ENCODE measurements at regions not wholly inside any gene's neighbourhood (a gene's known extent, or its start where the extent isn't known, plus 50 kb on each side); places are given as distances from the start of the nearest gene placed in this dataset.

DNA sequence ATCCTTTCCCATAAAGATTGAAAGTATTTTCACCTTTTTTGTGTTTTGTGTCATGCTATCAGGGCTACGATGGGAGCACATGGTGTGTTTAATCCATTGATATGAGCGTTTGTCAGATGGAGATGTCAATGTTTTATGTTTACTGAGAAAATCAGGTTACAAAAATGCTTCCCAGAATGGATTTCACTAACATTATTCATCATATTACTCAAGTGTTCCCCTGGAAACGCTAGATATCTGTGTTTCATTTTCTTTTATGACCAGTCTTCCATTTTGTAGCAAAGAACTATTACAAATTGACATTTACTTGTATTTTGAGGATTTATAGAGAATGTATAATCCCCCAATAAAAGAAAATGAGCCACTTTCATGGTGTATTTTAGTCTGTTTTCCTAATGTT, 293.5 kb upstream of the AKR1E2 start:
- POLR2A ChIA-PET: no interaction called here
- H3K36me3 ChIP-seq (ENCODE audit: control insufficient read depth in 2 of 2, insufficient read depth in 1 of 2, low read length in 2 of 2): no peaks in the 10 kb centered on the region

DNA sequence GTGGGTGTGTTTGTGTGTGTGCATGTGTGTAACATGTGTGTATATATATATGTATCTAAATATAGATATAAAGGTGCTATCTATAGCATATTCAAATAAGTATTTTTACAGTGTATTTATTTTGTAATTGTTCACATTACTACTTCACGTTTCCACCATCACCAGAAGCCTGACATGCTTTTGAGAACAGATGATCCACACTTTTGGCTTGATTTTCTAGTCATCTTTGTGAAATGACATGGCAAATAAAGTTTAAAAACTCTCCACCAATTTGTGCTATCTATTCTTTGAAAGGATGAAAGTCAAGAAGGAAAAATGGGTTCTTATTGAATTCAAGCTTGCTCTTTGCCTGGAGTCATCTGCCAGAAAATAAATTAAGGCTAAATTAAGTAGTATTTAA, 294.0 kb upstream of the AKR1E2 start:
- no peak for TF ChIP-seq ZNF132 (tag by site-specific recombination; IDR thresholded peaks at IDR 0.05; ENCODE audit: borderline replicate concordance)
- no peak for TF ChIP-seq ZNF350 (tag by site-specific recombination; IDR thresholded peaks at IDR 0.05)
- TF ChIP-seq, protein P1, sequence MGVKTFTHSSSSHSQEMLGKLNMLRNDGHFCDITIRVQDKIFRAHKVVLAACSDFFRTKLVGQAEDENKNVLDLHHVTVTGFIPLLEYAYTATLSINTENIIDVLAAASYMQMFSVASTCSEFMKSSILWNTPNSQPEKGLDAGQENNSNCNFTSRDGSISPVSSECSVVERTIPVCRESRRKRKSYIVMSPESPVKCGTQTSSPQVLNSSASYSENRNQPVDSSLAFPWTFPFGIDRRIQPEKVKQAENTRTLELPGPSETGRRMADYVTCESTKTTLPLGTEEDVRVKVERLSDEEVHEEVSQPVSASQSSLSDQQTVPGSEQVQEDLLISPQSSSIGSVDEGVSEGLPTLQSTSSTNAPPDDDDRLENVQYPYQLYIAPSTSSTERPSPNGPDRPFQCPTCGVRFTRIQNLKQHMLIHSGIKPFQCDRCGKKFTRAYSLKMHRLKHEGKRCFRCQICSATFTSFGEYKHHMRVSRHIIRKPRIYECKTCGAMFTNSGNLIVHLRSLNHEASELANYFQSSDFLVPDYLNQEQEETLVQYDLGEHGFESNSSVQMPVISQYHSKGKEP (tag by site-specific recombination; IDR thresholded peaks at IDR 0.05): no peak
- TF ChIP-seq ZNF514 (tag by site-specific recombination; IDR thresholded peaks at IDR 0.05): no peak
- TF ChIP-seq GLI4 (tag by site-specific recombination; IDR thresholded peaks at IDR 0.05): no peak
- TF ChIP-seq ZNF138 (tag by site-specific recombination; IDR thresholded peaks at IDR 0.05; ENCODE audit: borderline replicate concordance): no peak
- TF ChIP-seq, protein P2, sequence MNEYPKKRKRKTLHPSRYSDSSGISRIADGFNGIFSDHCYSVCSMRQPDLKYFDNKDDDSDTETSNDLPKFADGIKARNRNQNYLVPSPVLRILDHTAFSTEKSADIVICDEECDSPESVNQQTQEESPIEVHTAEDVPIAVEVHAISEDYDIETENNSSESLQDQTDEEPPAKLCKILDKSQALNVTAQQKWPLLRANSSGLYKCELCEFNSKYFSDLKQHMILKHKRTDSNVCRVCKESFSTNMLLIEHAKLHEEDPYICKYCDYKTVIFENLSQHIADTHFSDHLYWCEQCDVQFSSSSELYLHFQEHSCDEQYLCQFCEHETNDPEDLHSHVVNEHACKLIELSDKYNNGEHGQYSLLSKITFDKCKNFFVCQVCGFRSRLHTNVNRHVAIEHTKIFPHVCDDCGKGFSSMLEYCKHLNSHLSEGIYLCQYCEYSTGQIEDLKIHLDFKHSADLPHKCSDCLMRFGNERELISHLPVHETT (tag by site-specific recombination; IDR thresholded peaks at IDR 0.05): no peak
- no peak for TF ChIP-seq ZEB2 (tag by site-specific recombination; IDR thresholded peaks at IDR 0.05)
- no peak for TF ChIP-seq ZNF670 (tag by site-specific recombination; IDR thresholded peaks at IDR 0.05; ENCODE audit: low read depth)
- TF ChIP-seq SALL2 (tag by site-specific recombination; IDR thresholded peaks at IDR 0.05; ENCODE audit: borderline replicate concordance): no peak
- Histone ChIP-seq H3K4me1 (ENCODE audit: control insufficient read depth, insufficient read depth, low read length) (no peaks in the 10 kb centered on the region), H3K4me3 (ENCODE audit: low read depth, low read length) (no peak overlapping the region), H3K36me3 (ENCODE audit: control insufficient read depth in 2 of 2, insufficient read depth in 1 of 2, low read length in 2 of 2) (no peaks in the 10 kb centered on the region), H3K9me3 (ENCODE audit: control insufficient read depth, insufficient read depth, low read depth, low read length) (no peaks in the 10 kb centered on the region), H3K27ac (ENCODE audit: extremely low read depth, low read depth, low read length) (no peak overlapping the region)
- ChIA-PET POLR2A (no interaction called here), CTCF (interaction anchor here (0.6 kb wide), 1 partner anchor 125 kb away, joined by 4 read pairs; no protein-coding TSS in a partner anchor)

More for the DNA sequence above, 293.5 kb upstream of the AKR1E2 start:
- CTCF ChIA-PET: interaction anchor here (0.6 kb wide), 1 partner anchor 124 kb away, joined by 4 read pairs; no protein-coding TSS in a partner anchor
- H3K9me3 ChIP-seq (ENCODE audit: control insufficient read depth, insufficient read depth, low read depth, low read length): no peaks in the 10 kb centered on the region
- no peak overlapping the region for H3K4me3 ChIP-seq (ENCODE audit: low read depth, low read length)
- no peak overlapping the region for H3K27ac ChIP-seq (ENCODE audit: extremely low read depth, low read depth, low read length)
- no peaks in the 10 kb centered on the region for H3K4me1 ChIP-seq (ENCODE audit: control insufficient read depth, insufficient read depth, low read length)
- no peak for TF ChIP-seq ZNF132 (tag by site-specific recombination; IDR thresholded peaks at IDR 0.05; ENCODE audit: borderline replicate concordance)
- TF ChIP-seq ZNF19 (tag by site-specific recombination; IDR thresholded peaks at IDR 0.05; ENCODE audit: low read depth): no peak
- TF ChIP-seq ZNF747 (tag by site-specific recombination; IDR thresholded peaks at IDR 0.05): no peak
- TF ChIP-seq ZNF626 (tag by site-specific recombination; IDR thresholded peaks at IDR 0.05): no peak
- TF ChIP-seq PRDM1 (tag by site-specific recombination; IDR thresholded peaks at IDR 0.05): 0 out of 2 replicates have a peak, but pooled peaks have one; percentile 12

DNA sequence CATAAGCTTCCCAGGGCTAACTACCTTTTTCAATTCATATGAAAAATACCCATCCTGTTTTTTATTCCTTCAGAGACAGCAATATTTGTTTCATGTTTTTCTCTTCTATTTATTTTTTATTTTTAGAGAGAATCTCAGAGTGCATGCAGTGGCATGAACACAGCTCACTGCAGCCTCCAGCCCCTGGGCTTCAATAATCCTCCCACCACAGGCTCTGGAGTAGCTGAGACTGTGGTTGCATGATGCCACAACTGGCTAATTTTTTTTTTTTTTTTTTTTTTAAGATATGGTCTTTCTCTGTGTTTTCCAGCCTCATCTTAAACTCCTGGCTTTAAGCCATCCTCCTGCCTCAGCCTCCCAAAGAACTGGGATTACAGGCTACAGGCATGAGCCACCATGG, 296.7 kb upstream of the AKR1E2 start:
- CTCF ChIA-PET: interaction anchor here (0.6 kb wide), 1 partner anchor 237 kb away, joined by 3 read pairs; no protein-coding TSS in a partner anchor
- H3K27ac ChIP-seq (ENCODE audit: extremely low read depth, low read depth, low read length): no peak overlapping the region
- POLR2A ChIA-PET: no interaction called here
- TF ChIP-seq, protein P3, sequence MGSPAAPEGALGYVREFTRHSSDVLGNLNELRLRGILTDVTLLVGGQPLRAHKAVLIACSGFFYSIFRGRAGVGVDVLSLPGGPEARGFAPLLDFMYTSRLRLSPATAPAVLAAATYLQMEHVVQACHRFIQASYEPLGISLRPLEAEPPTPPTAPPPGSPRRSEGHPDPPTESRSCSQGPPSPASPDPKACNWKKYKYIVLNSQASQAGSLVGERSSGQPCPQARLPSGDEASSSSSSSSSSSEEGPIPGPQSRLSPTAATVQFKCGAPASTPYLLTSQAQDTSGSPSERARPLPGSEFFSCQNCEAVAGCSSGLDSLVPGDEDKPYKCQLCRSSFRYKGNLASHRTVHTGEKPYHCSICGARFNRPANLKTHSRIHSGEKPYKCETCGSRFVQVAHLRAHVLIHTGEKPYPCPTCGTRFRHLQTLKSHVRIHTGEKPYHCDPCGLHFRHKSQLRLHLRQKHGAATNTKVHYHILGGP (tag by site-specific recombination; IDR thresholded peaks at IDR 0.05): no peak
- TF ChIP-seq, protein P4, sequence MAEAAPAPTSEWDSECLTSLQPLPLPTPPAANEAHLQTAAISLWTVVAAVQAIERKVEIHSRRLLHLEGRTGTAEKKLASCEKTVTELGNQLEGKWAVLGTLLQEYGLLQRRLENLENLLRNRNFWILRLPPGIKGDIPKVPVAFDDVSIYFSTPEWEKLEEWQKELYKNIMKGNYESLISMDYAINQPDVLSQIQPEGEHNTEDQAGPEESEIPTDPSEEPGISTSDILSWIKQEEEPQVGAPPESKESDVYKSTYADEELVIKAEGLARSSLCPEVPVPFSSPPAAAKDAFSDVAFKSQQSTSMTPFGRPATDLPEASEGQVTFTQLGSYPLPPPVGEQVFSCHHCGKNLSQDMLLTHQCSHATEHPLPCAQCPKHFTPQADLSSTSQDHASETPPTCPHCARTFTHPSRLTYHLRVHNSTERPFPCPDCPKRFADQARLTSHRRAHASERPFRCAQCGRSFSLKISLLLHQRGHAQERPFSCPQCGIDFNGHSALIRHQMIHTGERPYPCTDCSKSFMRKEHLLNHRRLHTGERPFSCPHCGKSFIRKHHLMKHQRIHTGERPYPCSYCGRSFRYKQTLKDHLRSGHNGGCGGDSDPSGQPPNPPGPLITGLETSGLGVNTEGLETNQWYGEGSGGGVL (tag by site-specific recombination; IDR thresholded peaks at IDR 0.05): no peak
- TF ChIP-seq, protein P5, sequence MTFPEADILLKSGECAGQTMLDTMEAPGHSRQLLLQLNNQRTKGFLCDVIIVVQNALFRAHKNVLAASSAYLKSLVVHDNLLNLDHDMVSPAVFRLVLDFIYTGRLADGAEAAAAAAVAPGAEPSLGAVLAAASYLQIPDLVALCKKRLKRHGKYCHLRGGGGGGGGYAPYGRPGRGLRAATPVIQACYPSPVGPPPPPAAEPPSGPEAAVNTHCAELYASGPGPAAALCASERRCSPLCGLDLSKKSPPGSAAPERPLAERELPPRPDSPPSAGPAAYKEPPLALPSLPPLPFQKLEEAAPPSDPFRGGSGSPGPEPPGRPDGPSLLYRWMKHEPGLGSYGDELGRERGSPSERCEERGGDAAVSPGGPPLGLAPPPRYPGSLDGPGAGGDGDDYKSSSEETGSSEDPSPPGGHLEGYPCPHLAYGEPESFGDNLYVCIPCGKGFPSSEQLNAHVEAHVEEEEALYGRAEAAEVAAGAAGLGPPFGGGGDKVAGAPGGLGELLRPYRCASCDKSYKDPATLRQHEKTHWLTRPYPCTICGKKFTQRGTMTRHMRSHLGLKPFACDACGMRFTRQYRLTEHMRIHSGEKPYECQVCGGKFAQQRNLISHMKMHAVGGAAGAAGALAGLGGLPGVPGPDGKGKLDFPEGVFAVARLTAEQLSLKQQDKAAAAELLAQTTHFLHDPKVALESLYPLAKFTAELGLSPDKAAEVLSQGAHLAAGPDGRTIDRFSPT (tag by site-specific recombination; IDR thresholded peaks at IDR 0.05): no peak
- no peak for TF ChIP-seq SALL2 (tag by site-specific recombination; IDR thresholded peaks at IDR 0.05; ENCODE audit: borderline replicate concordance)
- no peak for TF ChIP-seq ZNF140 (tag by site-specific recombination; IDR thresholded peaks at IDR 0.05)
- TF ChIP-seq MEIS1 (CRISPR knock-in tag; IDR thresholded peaks at IDR 0.05; ENCODE audit: borderline replicate concordance): no peak
- no peak for TF ChIP-seq ZNF248 (tag by site-specific recombination; IDR thresholded peaks at IDR 0.05)
- no peak for TF ChIP-seq MYNN (tag by site-specific recombination; IDR thresholded peaks at IDR 0.05; ENCODE audit: borderline replicate concordance)
- no peak for TF ChIP-seq ZNF510 (tag by site-specific recombination; IDR thresholded peaks at IDR 0.05; ENCODE audit: insufficient replicate concordance)
- TF ChIP-seq ZNF324 (tag by site-specific recombination; IDR thresholded peaks at IDR 0.05): no peak

More for the DNA sequence above, 296.7 kb upstream of the AKR1E2 start:
- no peak overlapping the region for H3K4me3 ChIP-seq (ENCODE audit: low read depth, low read length)
- H3K9me3 ChIP-seq (ENCODE audit: control insufficient read depth, insufficient read depth, low read depth, low read length): no peaks in the 10 kb centered on the region
- no peaks in the 10 kb centered on the region for H3K36me3 ChIP-seq (ENCODE audit: control insufficient read depth in 2 of 2, insufficient read depth in 1 of 2, low read length in 2 of 2)
- no peaks in the 10 kb centered on the region for H3K4me1 ChIP-seq (ENCODE audit: control insufficient read depth, insufficient read depth, low read length)
